GM21717 (cell line): ENCODE measurements at regions not wholly inside any gene's neighbourhood (a gene's known extent, or its start where the extent isn't known, plus 50 kb on each side); places are given as distances from the start of the nearest gene placed in this dataset.
"Not testable (repeated sequence)": the region's sequence is repeated elsewhere in the genome, so short reads cannot be mapped to it uniquely, and the experiment has no call there.

Source experiments
- ATAC-seq: cut with Tn5 transposase; IDR thresholded peaks from one replicate; pipeline ENCODE4 v1.9.1; 2021; ENCODE audit warnings: mild to moderate bottlenecking, moderate library complexity; ENCODE audit not compliant: unreplicated experiment

DNA sequence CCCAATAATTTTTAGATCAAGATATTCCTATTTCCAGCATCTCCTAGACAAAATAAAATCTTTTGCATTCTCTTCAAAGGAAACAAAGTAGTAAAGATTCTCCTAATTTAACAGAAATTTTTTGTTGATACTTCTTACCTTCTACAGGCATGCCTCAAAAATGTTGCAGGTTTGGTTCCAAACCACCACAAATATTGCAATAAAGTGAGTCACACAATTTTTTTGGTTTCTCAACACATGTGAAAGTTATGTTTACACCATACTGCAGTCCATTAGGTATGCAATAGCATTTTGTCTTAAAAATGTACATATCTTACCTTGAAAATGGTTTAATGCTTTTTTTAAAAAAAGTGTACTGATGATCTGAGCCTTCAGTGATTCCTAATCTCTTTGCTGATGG lies 65.6 kb upstream of the USP15 start:
- ATAC-seq: no peak

DNA sequence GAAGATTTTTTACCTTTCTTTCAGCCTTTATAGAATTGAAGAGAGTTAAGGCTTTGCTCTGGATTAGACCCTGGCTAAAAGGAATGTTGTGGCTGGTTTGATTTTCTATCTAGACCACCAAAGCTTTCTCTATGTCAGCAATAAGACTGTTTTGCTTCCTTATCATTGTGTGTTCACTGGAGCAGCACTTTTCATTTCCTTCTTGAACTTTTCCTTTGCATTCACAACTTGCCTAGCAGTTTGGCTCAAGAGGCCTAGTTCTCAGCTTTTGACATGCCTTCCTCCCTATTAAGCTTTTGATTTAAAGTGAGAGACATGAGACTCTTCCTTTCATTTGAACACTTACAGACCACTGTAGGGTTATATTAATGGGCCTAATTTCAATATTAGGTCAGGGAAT lies 64.1 kb upstream of the USP15 start:
- ATAC-seq: no peak

DNA sequence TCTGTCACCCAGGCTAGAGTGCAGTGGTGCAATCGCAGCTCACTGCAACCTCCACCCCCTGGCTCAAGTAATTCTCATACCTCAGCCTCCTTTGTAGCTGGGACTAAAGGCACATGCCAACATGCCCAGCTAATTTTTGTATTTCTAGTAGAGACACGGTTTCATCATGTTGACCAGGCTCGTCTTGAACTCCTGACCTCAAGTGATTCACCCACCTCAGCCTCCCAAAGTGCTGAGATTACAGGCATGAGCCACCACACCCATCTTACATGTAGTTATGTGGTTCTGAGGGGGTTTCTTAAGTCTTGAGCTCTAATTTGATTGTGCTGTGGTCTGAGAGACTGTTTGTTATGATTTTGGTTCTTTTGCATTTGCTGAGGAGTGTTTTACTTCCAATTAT lies 57.3 kb upstream of the USP15 start:
- not testable (repeated sequence) for ATAC-seq

DNA sequence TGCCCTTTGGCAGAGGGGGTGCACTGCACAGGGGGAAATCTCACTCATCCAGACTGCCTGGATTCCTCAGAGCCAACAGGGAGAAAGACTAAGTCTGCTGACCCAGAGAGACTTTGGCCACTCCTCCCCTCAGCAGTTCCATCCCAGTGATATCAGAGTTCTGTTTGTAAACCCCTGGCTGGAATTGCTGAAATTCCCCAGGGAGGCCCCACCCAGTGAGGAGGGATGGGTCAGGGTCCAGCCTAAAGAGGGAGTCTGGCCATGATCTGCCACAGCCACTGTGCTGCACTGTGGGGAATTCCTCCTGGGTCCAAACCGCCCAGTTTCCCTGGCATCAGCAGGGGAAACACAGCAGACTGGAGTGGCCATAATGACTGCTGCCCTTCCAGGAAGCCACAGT lies 54.9 kb upstream of the USP15 start:
- ATAC-seq: no peak

DNA sequence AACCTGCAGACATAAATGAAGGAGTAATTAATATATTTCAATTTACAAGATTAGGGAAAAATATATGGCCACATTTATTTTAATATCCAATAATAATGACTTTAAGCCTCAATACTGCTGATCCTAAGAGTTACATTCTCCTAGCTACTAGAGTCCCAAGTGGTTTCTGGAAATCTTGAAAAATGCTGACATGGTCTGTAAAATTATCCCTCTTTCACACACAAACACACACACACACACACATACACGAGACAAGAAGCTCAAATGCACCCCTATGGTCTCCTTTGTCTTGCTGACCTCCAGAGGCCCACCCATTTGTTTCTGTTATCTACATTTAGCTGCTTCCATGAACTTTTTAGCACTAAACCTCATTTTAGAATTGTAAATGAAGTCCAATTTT lies 53.0 kb upstream of the USP15 start:
- no peak for ATAC-seq
